NCI-H1930 (cell line): ENCODE measurements at regions not wholly inside any gene's neighbourhood (a gene's known extent, or its start where the extent isn't known, plus 50 kb on each side); places are given as distances from the start of the nearest gene placed in this dataset.
A peak's percentile ranks its signal among the peaks of the same experiment; 100 is the strongest.
"Not testable (repeated sequence)": the region's sequence is repeated elsewhere in the genome, so short reads cannot be mapped to it uniquely, and the experiment has no call there.

Experiments used
- DNase-seq, 2 experiments: peaks; one replicate each; lab custom pipeline; 2025; lab: John Stamatoyannopoulos, UW

DNA sequence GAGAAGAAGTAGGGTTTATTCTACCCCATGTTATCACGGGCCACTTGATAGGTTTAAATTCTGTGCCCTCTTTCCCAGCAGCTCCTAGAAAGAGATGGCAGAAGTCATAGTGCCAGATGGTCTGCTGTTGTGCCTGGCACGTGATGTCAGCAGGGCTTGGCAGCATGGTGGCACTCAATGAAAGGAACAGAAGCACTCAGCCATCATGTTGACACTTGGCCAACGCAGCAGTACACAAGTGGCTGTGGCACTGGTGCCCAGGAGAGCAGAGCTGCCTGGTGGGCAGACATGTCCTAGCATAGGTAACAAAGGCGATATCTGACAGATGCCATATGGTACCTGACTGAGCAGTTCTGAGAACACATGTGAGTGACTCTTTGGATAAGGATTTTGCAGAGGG lies 796.4 kb upstream of the ACO1 start:
- no peak for DNase-seq

DNA sequence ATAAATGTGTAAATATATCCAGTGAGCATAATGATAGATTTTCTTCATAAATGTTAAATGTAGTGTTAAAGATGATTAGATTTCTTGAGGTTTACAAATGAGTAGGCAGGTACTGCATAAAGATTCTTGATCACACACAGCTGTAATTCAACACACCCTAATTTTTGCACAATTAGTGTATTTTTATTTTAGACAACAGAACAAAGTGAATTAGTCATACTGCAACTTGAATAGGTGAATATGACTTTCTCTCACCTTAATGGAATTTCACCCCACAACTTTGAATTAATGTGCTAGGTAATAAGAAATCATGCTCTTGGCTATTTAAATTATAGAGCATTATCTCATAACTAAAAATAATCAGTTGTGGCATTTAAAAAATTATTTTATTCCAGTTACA lies 795.7 kb upstream of the ACO1 start:
- no peak for DNase-seq

DNA sequence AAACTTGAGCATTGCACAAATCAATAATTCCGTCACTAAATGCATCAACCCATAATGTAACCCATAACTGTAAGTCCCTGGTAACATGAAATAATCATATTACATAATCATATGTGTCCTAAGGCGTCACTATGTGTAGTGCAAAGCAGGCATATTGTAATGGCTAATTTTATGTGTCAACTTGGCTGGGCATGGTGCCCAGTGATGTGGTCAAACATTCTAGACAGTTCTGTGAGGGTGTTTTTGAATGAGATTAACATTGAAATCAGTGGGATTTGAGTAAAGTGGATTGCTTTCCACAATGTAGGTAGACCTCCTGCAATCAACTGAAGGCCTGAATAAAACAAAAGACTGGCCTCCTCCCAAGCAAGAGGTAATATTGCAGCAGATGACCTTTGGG lies 794.4 kb upstream of the ACO1 start:
- DNase-seq = no peak

DNA sequence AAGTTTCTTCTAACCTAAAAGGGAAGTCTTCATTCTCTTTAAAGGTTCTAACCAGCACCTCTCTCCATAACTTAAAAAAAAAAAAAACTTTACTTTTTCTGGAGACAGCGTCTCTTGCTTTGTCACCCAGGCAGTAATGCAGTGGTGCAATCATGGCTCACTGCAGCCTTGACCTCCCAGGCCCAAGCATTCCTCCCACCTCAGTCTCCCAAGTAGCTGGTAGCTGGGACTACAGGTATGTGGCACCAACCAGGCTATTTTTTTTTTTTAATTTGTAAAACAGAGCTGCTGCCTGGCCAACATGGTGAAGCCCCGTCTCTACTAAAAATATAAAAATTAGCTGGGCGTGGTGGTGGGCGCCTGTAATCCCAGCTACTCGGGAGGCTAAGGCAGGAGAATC lies 787.4 kb upstream of the ACO1 start:
- DNase-seq = not testable (repeated sequence)

DNA sequence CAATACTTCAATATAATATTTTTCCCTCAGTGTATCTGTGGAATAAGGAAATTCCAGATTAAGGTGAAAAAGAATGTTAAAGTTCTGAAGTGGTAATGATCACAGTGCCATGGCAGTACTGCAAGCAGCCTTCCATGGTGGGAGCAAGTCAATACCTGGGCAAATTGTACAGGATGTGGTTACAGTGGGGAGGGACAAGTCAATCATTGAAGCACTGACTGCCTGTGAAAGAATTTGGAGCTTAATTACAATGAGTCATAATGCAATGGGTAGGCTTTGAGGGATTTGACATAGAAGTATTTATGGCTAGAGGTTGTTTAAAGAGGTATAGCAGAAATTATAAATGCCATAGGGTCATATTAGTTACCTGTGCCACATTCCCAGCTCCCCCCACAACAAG lies 786.5 kb upstream of the ACO1 start:
- DNase-seq = no peak

DNA sequence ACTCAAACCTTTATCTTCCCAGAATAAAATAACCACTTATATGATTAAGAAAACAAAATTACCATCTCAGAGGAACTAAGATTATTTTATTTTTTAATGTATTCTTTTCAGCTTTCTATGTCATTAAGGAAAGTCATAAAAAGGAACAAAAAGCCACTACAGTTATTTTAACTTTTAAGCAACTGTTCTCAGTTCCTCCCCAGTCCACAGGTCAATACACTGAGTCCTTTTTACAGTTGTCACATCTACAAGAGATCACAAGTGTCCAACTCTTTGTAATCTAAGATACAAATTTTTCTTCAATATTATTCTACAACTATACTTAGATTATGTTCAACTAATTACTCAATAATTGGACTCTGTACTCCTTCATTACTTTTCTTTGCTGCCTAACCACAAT lies 782.8 kb upstream of the ACO1 start:
- no peak for DNase-seq

DNA sequence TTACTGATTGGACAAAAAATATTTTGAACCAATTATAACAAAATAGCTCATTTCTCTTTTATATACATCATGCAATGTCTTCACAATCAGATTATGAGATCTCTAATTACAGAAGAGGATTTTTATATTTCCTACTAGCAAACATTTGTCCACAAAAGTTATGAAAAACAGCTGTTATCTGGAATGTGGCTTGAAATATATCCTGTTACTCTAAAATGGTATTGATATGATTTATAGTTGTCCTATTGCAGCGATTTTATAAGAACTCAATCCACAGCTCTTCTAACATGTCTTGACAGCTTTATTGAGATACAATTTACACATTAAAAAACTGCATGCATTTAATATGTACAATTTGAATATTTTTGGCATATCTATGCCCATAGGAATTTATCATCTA lies 779.9 kb upstream of the ACO1 start:
- DNase-seq = no peak

DNA sequence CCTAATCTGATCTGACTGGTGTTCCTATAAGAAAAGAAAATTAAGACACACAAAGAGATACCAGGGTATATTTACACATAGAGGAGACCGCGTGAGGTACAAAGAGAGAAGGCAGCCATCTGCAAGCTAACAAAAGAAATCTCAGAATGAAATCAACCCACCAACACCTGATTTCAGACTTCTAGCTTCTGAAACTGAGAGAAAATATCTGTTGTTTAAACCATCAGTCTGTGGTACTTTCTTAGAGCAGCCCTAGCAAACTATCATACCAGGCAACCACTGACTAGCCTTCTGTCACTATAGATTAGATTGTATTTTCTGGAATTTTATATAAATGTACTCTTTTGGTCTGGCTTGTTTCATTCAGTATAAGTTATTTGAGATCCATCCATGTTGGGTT lies 779.3 kb upstream of the ACO1 start:
- DNase-seq = no peak

DNA sequence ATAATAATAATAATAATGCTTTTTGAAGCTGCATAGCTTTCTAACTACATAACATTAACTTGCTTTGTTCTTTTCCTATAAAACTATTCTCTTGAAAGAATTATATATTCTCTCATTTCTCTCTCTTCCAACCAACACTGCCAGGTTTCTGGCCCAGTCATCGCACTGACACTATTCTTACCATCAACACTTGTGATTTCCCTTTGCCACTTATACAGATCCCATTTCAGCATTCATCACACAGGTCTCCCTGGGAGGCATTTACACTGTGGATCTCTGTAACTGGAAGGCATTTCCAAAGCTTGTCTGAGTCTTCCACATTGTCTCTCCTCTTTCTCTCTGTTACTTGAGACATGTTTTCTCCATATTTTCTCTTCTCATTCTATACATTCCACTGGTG lies 777.8 kb upstream of the ACO1 start:
- DNase-seq = no peak

DNA sequence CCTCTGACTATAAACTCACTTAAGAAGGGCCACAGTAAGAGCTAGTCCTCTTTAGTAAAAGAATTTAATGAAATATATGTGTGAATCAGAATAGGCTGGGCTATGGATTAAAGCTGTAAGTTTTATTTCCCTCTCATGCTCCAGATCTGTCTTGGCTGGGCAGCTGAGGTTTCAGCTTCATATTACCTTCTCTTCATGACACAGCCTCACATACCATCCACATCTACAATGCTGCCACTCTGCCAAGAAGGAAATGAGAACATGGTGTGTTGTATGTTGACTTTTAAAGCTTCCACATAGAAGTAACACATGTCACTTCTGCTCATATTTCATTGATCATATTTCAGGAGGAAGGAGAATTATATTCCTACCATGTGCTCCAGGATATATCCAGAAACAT lies 776.0 kb upstream of the ACO1 start:
- DNase-seq = no peak

DNA sequence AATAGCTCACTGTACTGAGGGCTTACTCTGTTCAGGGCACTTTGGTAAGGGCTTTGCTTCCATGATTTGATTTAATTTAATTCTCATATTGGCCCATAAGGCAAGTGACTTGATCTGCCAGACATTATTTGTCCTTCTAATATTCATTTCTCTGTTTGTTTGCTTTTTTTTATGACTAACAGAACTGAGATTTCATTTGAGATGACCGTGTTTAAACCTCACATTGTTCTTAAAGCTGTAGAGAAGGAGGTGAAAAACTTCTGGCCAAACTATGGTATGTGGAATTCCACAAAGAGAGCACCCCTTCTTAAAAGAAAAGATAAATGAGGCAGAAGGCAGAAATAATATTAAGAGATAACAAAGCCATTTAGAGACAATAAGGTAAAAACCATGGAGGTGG lies 775.6 kb upstream of the ACO1 start:
- no peak for DNase-seq

DNA sequence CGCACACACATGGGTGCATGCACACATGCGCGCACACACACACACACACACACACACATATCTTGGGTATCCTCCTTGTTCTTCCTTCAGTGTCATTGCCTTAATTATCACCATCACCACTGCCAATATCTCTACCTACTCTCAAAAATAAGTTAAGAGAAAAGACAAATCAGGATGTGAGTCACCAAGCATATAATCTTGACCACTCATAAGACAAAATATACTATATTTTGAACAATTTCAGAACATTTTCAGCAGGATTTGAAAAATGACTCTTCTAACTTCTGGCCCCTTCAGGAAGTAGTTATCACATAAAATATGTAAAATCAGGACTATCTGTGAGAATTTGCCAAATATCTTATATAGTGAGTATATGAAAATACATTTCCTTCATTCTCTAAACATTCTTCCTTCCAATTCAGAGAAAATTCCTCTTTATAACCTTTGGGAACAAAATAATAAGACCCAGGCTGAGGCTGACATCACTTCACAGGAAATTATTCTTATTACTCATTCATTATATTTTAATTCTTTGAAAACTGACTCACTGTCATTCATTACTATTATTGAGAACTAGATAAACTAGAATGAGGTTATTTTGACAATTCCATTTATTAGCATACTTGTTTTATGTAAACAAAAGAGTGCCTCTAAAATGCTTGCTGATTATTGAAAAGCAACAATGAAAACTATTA lies 772.0 kb upstream of the ACO1 start:
- DNase-seq = no peak

DNA sequence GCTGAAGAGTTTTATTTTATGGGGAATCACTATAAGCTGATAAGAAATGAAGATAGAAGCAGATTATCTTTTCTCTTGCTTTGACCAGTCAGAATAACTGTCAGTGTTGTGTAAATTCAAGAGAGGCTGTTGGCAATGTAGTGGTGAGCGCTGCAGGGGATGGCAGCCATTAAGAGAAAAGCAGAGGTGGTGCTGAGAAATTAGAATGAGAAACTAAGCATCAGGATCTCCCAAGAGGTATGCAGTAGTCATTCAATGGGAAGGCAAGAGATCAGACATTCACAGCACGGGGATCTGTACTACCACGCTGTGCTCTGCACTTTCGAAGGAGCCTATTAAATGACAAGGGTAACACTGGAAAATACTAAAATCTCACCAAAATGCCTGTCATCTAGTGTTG lies 768.5 kb upstream of the ACO1 start:
- no peak for DNase-seq

DNA sequence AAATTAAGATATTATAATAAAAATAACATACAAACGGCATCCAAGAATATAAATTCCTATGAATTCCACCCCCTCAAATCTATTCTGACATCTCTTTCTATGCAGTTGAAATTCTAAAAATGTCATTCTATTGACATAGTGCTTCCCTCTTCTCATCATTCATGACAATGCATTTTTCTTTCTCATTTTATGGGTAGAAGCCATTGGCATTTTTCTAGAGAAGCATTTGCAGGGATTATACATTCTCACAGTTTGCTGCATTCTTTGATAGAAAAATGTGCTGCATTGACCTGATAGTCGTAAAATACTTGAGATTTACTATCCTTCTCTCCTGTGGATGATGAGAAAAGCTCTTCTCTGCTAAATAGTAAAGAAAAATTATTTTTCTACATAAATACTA lies 760.9 kb upstream of the ACO1 start:
- DNase-seq = no peak

DNA sequence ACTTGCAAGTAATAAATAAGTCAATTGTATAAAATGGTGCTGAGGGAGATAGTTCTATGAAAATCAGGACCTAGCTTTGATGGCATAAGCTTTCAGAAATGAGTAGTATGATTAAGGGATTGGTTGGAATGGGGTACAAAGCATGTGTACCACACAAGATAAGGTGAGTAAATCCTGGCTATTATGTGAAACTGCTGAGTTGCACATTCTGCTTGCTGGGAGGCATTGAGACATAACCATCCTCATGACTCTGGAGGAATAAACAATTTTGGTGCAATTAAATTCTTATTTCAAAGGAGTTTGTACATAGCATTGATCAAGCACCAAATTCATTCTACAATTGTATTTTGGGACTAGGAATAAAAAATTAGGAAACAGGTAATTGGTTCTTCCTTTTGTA lies 755.2 kb upstream of the ACO1 start:
- DNase-seq = no peak

DNA sequence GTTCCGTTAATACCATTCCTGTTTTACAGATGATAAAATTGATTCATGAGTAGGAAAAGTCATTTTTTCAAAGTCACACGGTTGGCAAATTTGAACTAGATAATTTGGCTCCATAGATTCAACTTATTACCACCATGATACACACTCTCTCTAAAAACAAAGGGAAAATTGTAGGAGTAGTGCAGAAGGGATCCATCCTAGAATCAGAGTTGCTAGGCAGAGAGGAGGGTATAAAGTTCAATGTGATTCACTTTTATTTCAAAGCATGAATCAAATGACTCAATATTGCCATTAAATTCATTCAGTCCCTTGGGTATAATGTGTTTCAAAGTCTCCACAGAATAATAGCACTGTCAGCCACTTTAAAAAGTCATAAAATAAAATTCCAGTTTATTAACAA lies 747.2 kb upstream of the ACO1 start:
- no peak for DNase-seq

DNA sequence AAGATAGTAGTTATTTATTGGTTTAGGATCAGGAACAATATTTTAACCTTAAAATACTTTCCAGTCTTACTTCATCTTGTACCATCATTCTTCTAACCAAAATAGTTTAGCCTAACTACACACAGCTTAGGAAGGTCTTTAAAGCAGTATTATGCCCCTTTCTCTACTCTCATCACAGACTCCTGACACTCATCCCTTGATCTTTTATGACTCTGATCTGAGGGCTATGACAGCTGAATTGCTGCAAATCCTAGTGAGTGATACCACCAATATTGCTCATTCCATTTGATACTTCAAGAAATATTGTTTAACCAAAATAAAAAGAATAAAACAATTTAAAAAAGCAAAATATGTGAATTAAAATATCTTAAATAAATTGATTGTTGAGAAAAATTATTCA lies 746.6 kb upstream of the ACO1 start:
- DNase-seq = no peak

DNA sequence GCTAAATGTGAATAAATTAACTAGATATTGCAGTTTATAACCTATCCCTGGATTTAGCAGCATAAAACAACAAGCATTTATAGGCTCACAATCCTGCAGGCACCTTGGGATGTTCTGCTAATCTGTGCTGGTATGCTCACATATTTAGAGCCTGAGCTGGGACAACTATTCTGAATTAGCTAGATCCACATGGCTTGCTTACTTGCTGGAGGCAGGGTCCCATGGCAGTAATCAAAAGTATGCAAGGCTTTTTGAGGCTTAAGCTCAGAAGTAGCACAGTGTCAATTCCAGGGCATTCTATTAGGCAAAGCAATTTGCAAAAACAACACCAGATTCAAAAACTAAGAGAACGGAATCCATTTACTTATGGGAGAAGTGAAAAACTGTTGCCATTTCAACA lies 745.0 kb upstream of the ACO1 start:
- DNase-seq = no peak

DNA sequence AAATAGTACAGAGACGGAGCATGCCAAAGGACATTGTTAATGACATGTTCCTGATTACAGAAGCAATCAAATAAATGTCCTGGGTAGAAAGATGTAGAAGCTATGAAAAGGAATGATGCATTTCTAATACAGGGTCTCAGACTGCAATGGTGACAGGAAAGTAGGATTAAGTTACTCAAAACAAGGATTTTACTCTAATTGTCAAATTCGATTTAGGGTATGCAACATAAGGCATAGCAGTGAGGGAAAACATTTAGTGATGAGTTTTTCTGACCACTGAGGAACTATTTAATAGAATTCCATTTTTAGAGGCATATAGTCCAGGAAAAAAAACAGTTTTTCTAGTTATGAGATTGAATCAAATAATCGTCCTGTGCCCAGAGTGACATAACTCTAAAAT lies 715.1 kb upstream of the ACO1 start:
- DNase-seq = no peak

DNA sequence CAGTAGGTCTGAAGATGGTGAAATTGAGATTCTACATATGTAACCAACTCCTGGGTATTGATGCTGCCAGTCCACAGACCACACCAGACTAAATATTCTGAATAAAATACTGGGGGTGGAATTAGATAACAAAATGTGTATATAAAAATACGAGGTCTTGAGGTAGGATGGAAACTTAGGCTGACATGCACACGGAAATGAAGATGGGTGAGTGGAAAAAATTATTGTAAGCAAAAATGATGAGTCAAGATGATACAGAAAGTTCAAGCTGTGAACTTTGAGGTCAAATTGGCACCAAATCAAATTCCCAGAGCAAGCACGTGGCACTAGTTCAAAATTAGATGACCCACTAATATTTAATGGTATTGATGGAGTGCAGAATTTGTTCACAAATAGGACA lies 713.4 kb upstream of the ACO1 start:
- no peak for DNase-seq

DNA sequence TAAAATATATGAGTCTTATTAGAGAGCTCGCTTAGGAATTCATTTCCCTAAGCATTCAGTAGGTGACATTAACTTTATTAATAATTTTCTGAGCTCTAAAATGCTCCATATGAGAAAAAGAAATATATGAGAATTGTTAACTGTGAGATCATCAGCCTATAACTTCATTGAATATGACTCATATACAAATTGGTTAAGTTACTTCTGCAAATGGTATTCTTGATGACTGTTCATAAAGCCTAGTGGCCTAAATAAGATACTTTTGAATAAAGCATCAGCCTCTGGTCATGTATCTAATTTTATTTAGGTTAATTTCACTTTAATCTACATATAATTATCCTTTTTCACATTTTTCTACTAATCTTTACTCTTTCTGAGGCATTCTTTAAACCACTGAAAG lies 710.2 kb upstream of the ACO1 start:
- no peak for DNase-seq

DNA sequence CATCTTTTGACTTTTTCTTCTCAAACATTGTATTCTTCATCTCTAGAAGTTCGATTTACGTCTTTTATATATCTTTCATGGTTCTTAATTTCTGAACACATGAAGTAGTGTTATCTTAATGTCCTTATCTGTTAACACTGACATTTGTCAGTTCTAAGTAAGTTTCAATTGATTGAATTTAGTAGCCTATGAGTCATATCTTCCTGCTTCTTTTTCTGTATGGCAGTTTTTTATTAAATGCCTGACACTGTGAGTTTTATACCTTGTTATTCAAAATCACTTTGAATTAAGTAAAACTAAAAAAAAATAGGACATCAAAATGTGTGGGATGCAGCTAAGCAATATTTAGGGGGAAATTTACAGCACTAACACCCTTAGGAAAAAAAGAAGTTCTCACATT lies 707.0 kb upstream of the ACO1 start:
- no peak for DNase-seq

DNA sequence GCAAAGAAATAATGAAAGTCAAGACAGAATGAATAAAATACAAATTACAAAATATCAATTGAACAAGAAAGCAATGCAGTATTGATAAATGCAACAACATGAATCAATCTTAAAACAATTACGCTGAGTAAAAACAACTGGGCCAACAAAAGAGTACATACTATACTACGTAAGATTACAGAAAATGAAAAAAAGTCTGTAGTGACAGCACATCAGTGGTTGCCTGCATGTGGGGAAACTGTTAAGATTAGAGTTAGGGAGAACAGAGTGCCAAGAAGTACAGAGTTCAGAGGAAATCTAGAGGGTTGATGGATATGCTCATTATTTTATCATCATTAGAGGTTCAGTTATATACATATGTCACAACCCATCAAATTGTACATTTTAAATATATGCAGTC lies 706.6 kb upstream of the ACO1 start:
- DNase-seq = no peak

DNA sequence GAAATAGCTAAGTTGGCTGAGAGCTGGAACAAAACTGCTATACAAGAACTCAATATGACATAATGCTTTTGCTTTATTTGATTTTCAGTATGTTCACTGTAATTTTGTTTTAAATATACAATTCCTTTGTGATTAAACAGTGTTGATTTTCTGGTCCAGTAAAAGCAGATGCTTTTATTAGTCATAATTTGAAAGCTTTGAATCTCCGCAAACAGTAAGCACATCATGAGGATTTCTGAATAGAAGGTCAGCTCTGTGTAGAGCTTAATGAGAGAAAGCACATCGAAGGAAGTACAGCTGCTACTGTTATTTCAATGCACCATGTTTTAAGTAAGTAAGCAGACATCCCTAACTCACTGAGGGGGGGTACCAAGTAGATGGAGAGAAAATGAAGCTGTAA lies 701.3 kb upstream of the ACO1 start:
- DNase-seq = peak; percentile 71 to 75

DNA sequence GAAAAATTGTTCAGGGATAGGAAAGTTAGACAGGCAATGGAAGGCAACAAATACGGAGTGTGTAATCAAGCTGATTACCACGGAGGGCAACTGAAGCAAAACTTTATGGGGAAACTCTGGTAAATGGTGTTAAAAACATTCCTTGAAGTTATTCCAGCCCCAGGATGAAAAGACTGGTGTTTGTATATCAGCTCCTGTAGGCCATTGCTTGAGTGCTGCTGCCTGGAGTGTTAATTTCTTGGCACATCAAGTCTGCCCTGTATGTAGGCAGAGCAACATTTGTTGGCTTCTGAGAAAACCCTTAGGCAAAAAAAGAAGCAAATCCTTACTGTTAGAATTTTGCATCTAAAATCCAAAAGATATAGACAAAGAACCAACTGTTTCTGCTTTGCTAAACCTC lies 686.5 kb upstream of the ACO1 start:
- no peak for DNase-seq
